ENCODE measurements at regions not wholly inside any gene's neighbourhood (a gene's known extent, or its start where the extent isn't known, plus 50 kb on each side); places are given as distances from the start of the nearest gene placed in this dataset.

- Histone ChIP-seq H3K14ac (ENCODE audit: insufficient read length) (no peak overlapping the region), H2BK120ac (replicated peaks; ENCODE audit: low read depth, low read length) (no peak overlapping the region), H3K4me1 (replicated peaks in 1 of 4; ENCODE audit: control insufficient read depth in 3 of 4, insufficient read depth in 4 of 4, low read length in 3 of 4) (no peaks in the 10 kb centered on the region), H3K9me3 (ENCODE audit: insufficient read depth in 2 of 2, low read depth in 1 of 2, low read length in 1 of 2) (peaks cover 0 to 2% of the 10 kb centered on the region in 2 experiments; a peak in 2 of 4 replicates), H3K27ac (ENCODE audit: low read depth, low read length) (no peak overlapping the region), H3K4me3 (ENCODE audit: extremely low read depth in 1 of 4, insufficient read depth in 2 of 4, low read depth in 3 of 4, low read length in 4 of 4) (no peak overlapping the region), H3K23ac (ENCODE audit: insufficient read length) (no peak overlapping the region), H2BK15ac (ENCODE audit: low read length) (no peak overlapping the region), H3K23me2 (ENCODE audit: low read depth, low read length) (no peaks in the 10 kb centered on the region), H2BK20ac (ENCODE audit: low read length) (no peak overlapping the region), H3K18ac (ENCODE audit: extremely low read depth, low read length) (no peak overlapping the region), H3K79me2 (ENCODE audit: control insufficient read depth in 1 of 2, insufficient read depth in 2 of 2, low read length in 2 of 2) (no peaks in the 10 kb centered on the region), H3K27me3 (replicated peaks in 1 of 4; ENCODE audit: control insufficient read depth in 3 of 4, extremely low read depth in 1 of 4, insufficient read depth in 3 of 4, low read length in 3 of 4) (peaks cover 0 to 2% (median 0%) of the 10 kb centered on the region in 4 experiments; a peak in 1 of 7 replicates), H4K8ac (ENCODE audit: extremely low read depth, insufficient read depth, low read length) (no peak overlapping the region), H2BK12ac (ENCODE audit: low read depth, low read length) (no peak overlapping the region), H2BK5ac (ENCODE audit: low read depth, low read length) (no peak overlapping the region), H4K5ac (ENCODE audit: insufficient read length, low read depth, low read length) (no peak overlapping the region), H3K4me2 (ENCODE audit: insufficient read depth in 1 of 2, low read depth in 2 of 2, low read length in 2 of 2) (no peak overlapping the region), H2AK5ac (ENCODE audit: low read depth, low read length) (no peak overlapping the region), H3K4ac (replicated peaks; ENCODE audit: insufficient read length, low read depth, low read length) (no peak overlapping the region), H2AFZ (ENCODE audit: low read length) (no peak overlapping the region), H3K79me1 (ENCODE audit: low read depth, low read length) (no peaks in the 10 kb centered on the region), H3K9ac (replicated peaks in 1 of 4; ENCODE audit: extremely low read depth in 1 of 4, low read depth in 3 of 4, low read length in 3 of 4) (no peak overlapping the region), H4K20me1 (replicated peaks in 1 of 2; ENCODE audit: control insufficient read depth in 1 of 2, insufficient read depth in 2 of 2, low read length in 2 of 2) (no peaks in the 10 kb centered on the region), H4K91ac (replicated peaks; ENCODE audit: insufficient read length, low read length) (no peak overlapping the region), H3K56ac (replicated peaks; ENCODE audit: insufficient read length, low read depth, low read length) (no peak overlapping the region), H3K36me3 (ENCODE audit: control insufficient read depth in 2 of 4, insufficient read depth in 4 of 4, low read length in 3 of 4) (no peaks in the 10 kb centered on the region)
- POLR2A ChIA-PET (ENCODE audit: partially characterized antibody): no interaction called here
- CTCF ChIA-PET (ENCODE audit: partially characterized antibody): interaction anchor here (0.6 kb wide), 1 partner anchor 75 kb away, joined by 3 read pairs; no protein-coding TSS in a partner anchor
- DNase-seq (ENCODE audit: low read depth in 1 of 2, low spot score in 2 of 2) (no peak), FAIRE-seq (no peak)
- TF ChIP-seq USF2 (IDR thresholded peaks at IDR 0.05; ENCODE audit: low read length): no peak
- TF ChIP-seq BRCA1 (IDR thresholded peaks at IDR 0.05; ENCODE audit: low read depth, low read length): no peak
- TF ChIP-seq HDAC6 (IDR thresholded peaks at IDR 0.05; ENCODE audit: low read depth, low read length): no peak
- no peak for TF ChIP-seq POLR2AphosphoS5 (IDR thresholded peaks at IDR 0.05; ENCODE audit: low read depth, low read length)
- TF ChIP-seq TBP (IDR thresholded peaks at IDR 0.05; ENCODE audit: low read depth, low read length): no peak
- no peak for TF ChIP-seq KDM4A (IDR thresholded peaks at IDR 0.05; ENCODE audit: low read depth, low read length, severe bottlenecking)
- no peak for TF ChIP-seq RAD21 (IDR thresholded peaks at IDR 0.05 in 1 of 2, conservative IDR thresholded peaks at IDR 0.05 in 1 of 2; ENCODE audit: low read depth in 2 of 2, low read length in 2 of 2)
- TF ChIP-seq GABPA (IDR thresholded peaks at IDR 0.05; ENCODE audit: borderline replicate concordance, insufficient read depth, low read length): no peak
- no peak for TF ChIP-seq KDM5A (IDR thresholded peaks at IDR 0.05; ENCODE audit: low read length)
- no peak for TF ChIP-seq E2F6 (IDR thresholded peaks at IDR 0.05)
- no peak for TF ChIP-seq NANOG (IDR thresholded peaks at IDR 0.05; ENCODE audit: insufficient read depth, low read depth, low read length, poor library complexity, severe bottlenecking)
- TF ChIP-seq POLR2A (IDR thresholded peaks at IDR 0.05; ENCODE audit: control extremely low read depth in 1 of 2, low read depth in 2 of 2, low read length in 2 of 2): no peak
- WGBS, 2 experiments (ENCODE audit: extremely low coverage in 1 of 2, insufficient coverage in 1 of 2, insufficient read length in 1 of 2, insufficient replicate concordance in 2 of 2, low coverage in 1 of 2, low lambda C conversion rate in 2 of 2, missing lambda C conversion rate in 1 of 2): 91% methylated on average over 3 of the region's 3 CpGs; no CpG with 5 or more reads in 1 of the 2 experiments
These were observed 740.7 kb downstream of the CDH18 start for GRCh38 chr5:19247302-19247701.

Measured in H1 (cell line).